Memory B cell (primary cell): ENCODE measurements at regions not wholly inside any gene's neighbourhood (a gene's known extent, or its start where the extent isn't known, plus 50 kb on each side); places are given as distances from the start of the nearest gene placed in this dataset.

ENCODE experiments used
- ATAC-seq: fragments of 150-1000 bp; cut with Tn5 transposase; 2 replicates; pipeline ENCODE4 v1.10.0; 2021; ENCODE audit warnings: low read depth, mild to moderate bottlenecking, moderate library complexity
- DNase-seq, 2 donors: peaks; one replicate each; pipeline ENCODE4 v3.0.0; 2022; ENCODE audit warnings: low spot score in 2 of 2
- H3K27ac Mint-ChIP-seq: one replicate; pipeline ENCODE4 v1.8.0; 2022; ENCODE audit warnings: mild to moderate bottlenecking, moderate library complexity, mixed read lengths
- H3K27me3 Mint-ChIP-seq: one replicate; pipeline ENCODE4 v1.8.0; 2022; ENCODE audit warnings: mixed read lengths
- H3K36me3 Mint-ChIP-seq: one replicate; pipeline ENCODE4 v1.8.0; 2022; ENCODE audit warnings: mild to moderate bottlenecking, mixed read lengths
- H3K4me1 Mint-ChIP-seq: one replicate; pipeline ENCODE4 v1.8.0; 2022; ENCODE audit warnings: mixed read lengths
- H3K4me3 Mint-ChIP-seq: one replicate; pipeline ENCODE4 v1.8.0; 2022; ENCODE audit warnings: mild to moderate bottlenecking, moderate library complexity, mixed read lengths
- H3K9me3 Mint-ChIP-seq: one replicate; pipeline ENCODE4 v1.8.0; 2022; ENCODE audit warnings: mixed read lengths

GRCh38 chr5:86748538-86749105 lies 130.9 kb downstream of the COX7C start:
- H3K4me1 Mint-ChIP-seq, result no peaks in the 10 kb centered on the region
- ATAC-seq, result no peak
- no peaks in the 10 kb centered on the region for H3K27me3 Mint-ChIP-seq
- H3K4me3 Mint-ChIP-seq, result no peak overlapping the region
- H3K9me3 Mint-ChIP-seq, result no peaks in the 10 kb centered on the region
- DNase-seq, result no peak
- H3K27ac Mint-ChIP-seq, result no peak overlapping the region
- H3K36me3 Mint-ChIP-seq, result no peaks in the 10 kb centered on the region

DNA sequence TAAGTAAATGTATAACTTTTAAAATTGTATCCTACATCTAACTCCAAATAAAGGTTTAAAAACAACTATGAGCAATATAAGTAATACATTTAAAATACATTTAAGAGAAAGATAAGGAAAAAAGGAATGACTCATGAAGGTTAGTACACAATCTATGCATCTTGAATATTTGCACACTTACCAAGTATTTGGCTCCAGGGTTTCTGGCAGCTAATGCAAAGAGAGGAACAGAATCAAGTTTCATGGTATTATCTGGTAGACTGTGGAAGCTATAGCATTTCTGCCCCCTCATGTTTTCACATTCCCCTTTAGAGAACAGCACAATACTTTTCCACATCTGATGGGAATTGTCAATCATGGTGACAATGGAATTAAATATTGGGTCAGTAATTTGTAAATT lies 132.1 kb downstream of the COX7C start:
- Mint-ChIP-seq H3K4me3 (no peak overlapping the region), H3K36me3 (no peaks in the 10 kb centered on the region)

DNA sequence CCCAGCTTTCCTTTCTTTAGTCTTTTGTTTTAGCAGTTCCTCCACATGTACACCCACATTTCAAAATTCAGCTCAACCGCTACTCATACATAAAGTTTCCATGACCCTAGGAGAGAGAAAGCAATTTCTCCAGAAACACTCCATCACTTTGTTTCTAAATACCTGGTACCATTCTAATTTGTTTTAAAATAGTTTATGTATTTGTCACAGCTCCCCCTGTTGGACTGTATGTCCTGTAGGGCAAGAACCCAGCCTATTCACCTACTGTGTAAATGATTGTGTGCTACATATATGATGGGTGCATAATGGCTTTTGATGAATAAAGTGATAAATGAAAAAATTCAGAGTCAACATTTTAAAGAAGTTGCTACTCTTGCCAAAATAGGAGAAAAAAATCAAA lies 139.1 kb downstream of the COX7C start:
- Mint-ChIP-seq H3K27me3 (peaks cover 1% of the 10 kb centered on the region), H3K4me3 (no peak overlapping the region), H3K27ac (no peak overlapping the region), H3K4me1 (no peaks in the 10 kb centered on the region), H3K36me3 (no peaks in the 10 kb centered on the region), H3K9me3 (no peaks in the 10 kb centered on the region)
- DNase-seq (no peak), ATAC-seq (no peak)

More for the DNA sequence above, 132.1 kb downstream of the COX7C start:
- no peaks in the 10 kb centered on the region for H3K27me3 Mint-ChIP-seq
- no peak overlapping the region for H3K27ac Mint-ChIP-seq
- H3K9me3 Mint-ChIP-seq, result no peaks in the 10 kb centered on the region
- no peaks in the 10 kb centered on the region for H3K4me1 Mint-ChIP-seq
- ATAC-seq (no peak), DNase-seq (no peak)

DNA sequence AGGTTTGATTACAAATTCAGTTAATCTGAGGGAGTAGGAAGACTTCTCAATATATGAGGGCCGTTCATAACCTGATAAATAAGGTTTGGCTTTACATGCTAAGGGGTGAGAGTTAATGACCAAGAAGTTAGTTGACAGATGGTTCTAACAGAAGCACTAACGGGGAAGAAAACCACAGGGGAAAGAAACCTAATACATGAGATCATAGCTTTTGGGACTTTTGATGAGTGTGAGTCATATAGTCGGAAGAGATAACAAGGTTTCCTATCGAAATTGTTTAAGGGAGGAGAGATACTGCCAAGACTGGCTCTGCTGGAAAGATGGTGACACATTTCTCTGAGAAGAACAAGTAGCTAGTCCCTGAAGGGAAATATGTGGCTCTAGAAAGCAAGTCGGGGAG lies 140.1 kb downstream of the COX7C start:
- H3K27ac Mint-ChIP-seq, result no peak overlapping the region
- H3K4me3 Mint-ChIP-seq, result no peak overlapping the region
- H3K4me1 Mint-ChIP-seq, result no peaks in the 10 kb centered on the region
- DNase-seq (no peak), ATAC-seq (no peak)
- peaks cover 1% of the 10 kb centered on the region for H3K27me3 Mint-ChIP-seq
- H3K36me3 Mint-ChIP-seq, result no peaks in the 10 kb centered on the region
- H3K9me3 Mint-ChIP-seq, result no peaks in the 10 kb centered on the region

- Mint-ChIP-seq H3K36me3 (no peaks in the 10 kb centered on the region), H3K4me1 (no peaks in the 10 kb centered on the region), H3K27ac (no peak overlapping the region), H3K27me3 (peaks cover 1% of the 10 kb centered on the region), H3K4me3 (no peak overlapping the region), H3K9me3 (no peaks in the 10 kb centered on the region)
- no peak for ATAC-seq
- DNase-seq, result no peak
Observed at GRCh38 chr5:86760661-86761060, 142.9 kb downstream of the COX7C start.

GRCh38 chr5:86763929-86764328 lies 146.2 kb downstream of the COX7C start:
- H3K4me3 Mint-ChIP-seq, result no peak overlapping the region
- no peak overlapping the region for H3K27ac Mint-ChIP-seq
- DNase-seq, result no peak
- no peak for ATAC-seq
- no peaks in the 10 kb centered on the region for H3K4me1 Mint-ChIP-seq
- peaks cover 4% of the 10 kb centered on the region for H3K9me3 Mint-ChIP-seq
- peaks cover 1% of the 10 kb centered on the region for H3K27me3 Mint-ChIP-seq
- H3K36me3 Mint-ChIP-seq, result no peaks in the 10 kb centered on the region

- no peaks in the 10 kb centered on the region for H3K4me1 Mint-ChIP-seq
Observed at GRCh38 chr5:86765778-86766502, 148.2 kb downstream of the COX7C start.

GRCh38 chr5:86768699-86769202 lies 151.0 kb downstream of the COX7C start:
- Mint-ChIP-seq H3K9me3 (peaks cover 17% of the 10 kb centered on the region), H3K4me1 (no peaks in the 10 kb centered on the region), H3K27ac (no peak overlapping the region), H3K27me3 (no peaks in the 10 kb centered on the region), H3K4me3 (no peak overlapping the region), H3K36me3 (no peaks in the 10 kb centered on the region)
- ATAC-seq, result no peak
- DNase-seq, result no peak

More at GRCh38 chr5:86765778-86766502, 148.2 kb downstream of the COX7C start:
- no peak overlapping the region for H3K27ac Mint-ChIP-seq
- no peaks in the 10 kb centered on the region for H3K27me3 Mint-ChIP-seq
- H3K9me3 Mint-ChIP-seq, result peaks cover 12% of the 10 kb centered on the region
- no peak for ATAC-seq
- H3K36me3 Mint-ChIP-seq, result no peaks in the 10 kb centered on the region
- H3K4me3 Mint-ChIP-seq, result no peak overlapping the region
- no peak for DNase-seq

DNA sequence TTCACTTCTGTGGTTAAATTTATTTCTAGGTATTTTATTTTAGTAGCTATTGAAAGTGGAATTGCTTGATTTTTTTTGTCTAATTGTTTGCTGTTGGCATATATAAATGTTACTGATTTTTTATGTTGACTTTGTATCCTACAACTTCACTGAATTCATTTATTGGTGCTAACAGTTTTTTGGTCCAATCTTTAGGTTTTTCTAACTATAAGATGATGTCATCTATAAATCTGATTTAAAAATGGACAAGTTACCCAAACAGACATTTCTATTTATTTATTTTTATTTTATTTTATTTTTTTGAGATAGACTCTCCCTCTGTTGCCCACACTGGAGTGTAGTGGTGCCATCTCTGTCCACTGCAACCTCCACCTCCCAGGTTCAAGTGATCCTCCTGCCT lies 162.3 kb downstream of the COX7C start:
- no peaks in the 10 kb centered on the region for H3K27me3 Mint-ChIP-seq
- H3K4me3 Mint-ChIP-seq, result no peak overlapping the region
- H3K9me3 Mint-ChIP-seq, result peaks cover 4% of the 10 kb centered on the region
- no peak for DNase-seq
- no peak for ATAC-seq
- H3K36me3 Mint-ChIP-seq, result no peaks in the 10 kb centered on the region
- no peaks in the 10 kb centered on the region for H3K4me1 Mint-ChIP-seq
- H3K27ac Mint-ChIP-seq, result no peak overlapping the region

DNA sequence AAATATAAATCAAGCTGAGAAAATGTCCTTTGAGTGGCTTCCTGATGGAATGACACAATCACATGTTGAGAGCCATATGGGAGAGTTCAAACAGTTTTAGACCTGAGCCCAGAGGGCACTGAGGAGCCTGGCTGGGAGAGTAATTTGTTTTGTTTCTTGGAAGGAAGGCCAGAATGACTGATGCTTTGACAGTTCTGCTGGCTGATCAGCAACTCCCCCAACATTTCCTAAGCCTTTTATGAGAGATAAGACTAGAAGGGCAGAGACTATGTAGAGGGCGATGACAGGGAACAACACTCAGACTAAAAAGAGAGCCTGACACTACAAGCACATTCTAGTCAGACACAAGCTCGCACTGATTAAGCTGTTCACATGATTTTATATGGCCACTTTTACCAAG lies 169.2 kb downstream of the COX7C start:
- Mint-ChIP-seq H3K27ac (no peak overlapping the region), H3K9me3 (peaks cover 1% of the 10 kb centered on the region), H3K4me3 (no peak overlapping the region), H3K4me1 (no peaks in the 10 kb centered on the region), H3K36me3 (no peaks in the 10 kb centered on the region), H3K27me3 (no peaks in the 10 kb centered on the region)
- ATAC-seq, result no peak
- no peak for DNase-seq

GRCh38 chr5:86795659-86796058 lies 177.9 kb downstream of the COX7C start:
- no peaks in the 10 kb centered on the region for H3K9me3 Mint-ChIP-seq
- no peak for ATAC-seq

GRCh38 chr5:86797677-86798076 lies 179.9 kb downstream of the COX7C start:
- DNase-seq, result no peak
- H3K27me3 Mint-ChIP-seq, result no peaks in the 10 kb centered on the region

More at GRCh38 chr5:86795659-86796058, 177.9 kb downstream of the COX7C start:
- H3K4me3 Mint-ChIP-seq, result no peak overlapping the region
- no peak for DNase-seq
- no peaks in the 10 kb centered on the region for H3K27me3 Mint-ChIP-seq
- H3K27ac Mint-ChIP-seq, result no peak overlapping the region
- H3K36me3 Mint-ChIP-seq, result no peaks in the 10 kb centered on the region
- no peaks in the 10 kb centered on the region for H3K4me1 Mint-ChIP-seq

GRCh38 chr5:86806206-86806605 lies 188.5 kb downstream of the COX7C start:
- no peak overlapping the region for H3K27ac Mint-ChIP-seq
- DNase-seq (no peak), ATAC-seq (no peak)
- no peaks in the 10 kb centered on the region for H3K27me3 Mint-ChIP-seq
- H3K36me3 Mint-ChIP-seq, result no peaks in the 10 kb centered on the region
- H3K4me3 Mint-ChIP-seq, result no peak overlapping the region
- H3K4me1 Mint-ChIP-seq, result no peaks in the 10 kb centered on the region
- H3K9me3 Mint-ChIP-seq, result no peaks in the 10 kb centered on the region

More at GRCh38 chr5:86797677-86798076, 179.9 kb downstream of the COX7C start:
- ATAC-seq, result no peak
- H3K4me3 Mint-ChIP-seq, result no peak overlapping the region
- H3K36me3 Mint-ChIP-seq, result no peaks in the 10 kb centered on the region
- no peak overlapping the region for H3K27ac Mint-ChIP-seq
- H3K9me3 Mint-ChIP-seq, result no peaks in the 10 kb centered on the region
- H3K4me1 Mint-ChIP-seq, result no peaks in the 10 kb centered on the region

- H3K9me3 Mint-ChIP-seq, result no peaks in the 10 kb centered on the region
- H3K4me3 Mint-ChIP-seq, result no peak overlapping the region
- no peak overlapping the region for H3K27ac Mint-ChIP-seq
- no peaks in the 10 kb centered on the region for H3K27me3 Mint-ChIP-seq
- no peaks in the 10 kb centered on the region for H3K36me3 Mint-ChIP-seq
- H3K4me1 Mint-ChIP-seq, result no peaks in the 10 kb centered on the region
- ATAC-seq, result no peak
- DNase-seq, result no peak
Observed at GRCh38 chr5:86807046-86808031, 189.6 kb downstream of the COX7C start.
